Tibial nerve (tissue), 4 donors: ENCODE measurements at regions not wholly inside any gene's neighbourhood (a gene's known extent, or its start where the extent isn't known, plus 50 kb on each side); places are given as distances from the start of the nearest gene placed in this dataset.

Experiments used
- CTCF ChIP-seq, 5 experiments: fragments of 200-600 bp in 3 of 5; fragments of 450-650 bp in 2 of 5; sonication (generic) in 3 of 5; IDR thresholded peaks; one replicate each; pipeline ENCODE4 v1.5.1; 2016 to 2019; ENCODE audit warnings: antibody characterized with exemption in 5 of 5, mild to moderate bottlenecking in 3 of 5, moderate library complexity in 2 of 5
- EP300 ChIP-seq, 2 donors: sonication (generic); formaldehyde crosslinking; IDR thresholded peaks; one replicate each; pipeline ENCODE4 v1.6.1; 2017; ENCODE audit warnings: antibody characterized with exemption in 2 of 2, mild to moderate bottlenecking in 1 of 2

GRCh38 chr21:23455676-23456075, 2151.6 kb downstream of the MRPL39 start:
- no peak for TF ChIP-seq EP300 (IDR thresholded peaks at IDR 0.05)
- TF ChIP-seq CTCF (IDR thresholded peaks at IDR 0.05), result no peak
